ENCODE measurements at regions not wholly inside any gene's neighbourhood (a gene's known extent, or its start where the extent isn't known, plus 50 kb on each side); places are given as distances from the start of the nearest gene placed in this dataset.

DNA sequence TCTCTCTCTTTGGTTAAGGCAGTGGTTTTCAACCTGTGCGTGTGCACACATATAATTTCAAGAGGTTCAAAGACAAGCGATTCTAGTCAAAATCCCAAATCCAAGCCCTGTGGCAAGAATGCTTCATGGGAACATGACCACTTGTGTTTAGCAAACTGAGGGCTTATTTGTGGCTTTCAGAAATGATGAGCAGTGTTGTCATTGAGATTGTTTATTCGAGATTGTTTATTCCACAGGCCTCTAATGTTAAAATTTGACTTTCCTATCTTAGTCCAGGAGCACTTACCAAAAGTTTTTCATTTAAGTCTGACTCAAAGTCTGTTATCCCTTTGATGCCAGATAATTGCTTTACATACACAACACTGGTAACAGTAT lies 111.1 kb upstream of the ELL2 start:
- intact Hi-C loops (cut with micrococcal nuclease) = no loop called here
- H3K9me2 ChIP-seq (ENCODE audit: insufficient read depth) = no peaks in the 10 kb centered on the region
- ChIA-PET POLR2A (no interaction called here), CTCF (no interaction called here), RAD21 (ENCODE audit: low non-redundant PET in 1 of 2, low total read pairs in 2 of 2, uncharacterized antibody in 2 of 2, unreplicated experiment in 2 of 2) (no interaction called here)
- H3K4me3 ChIP-seq (replicated peaks in 1 of 2; ENCODE audit: low read depth in 1 of 2, low read length in 2 of 2) = no peak overlapping the region
- TF ChIP-seq POLR2A (IDR thresholded peaks at IDR 0.05; ENCODE audit: borderline replicate concordance, extremely low read depth, insufficient read depth, insufficient read length) (no peak), ELF1 (IDR thresholded peaks at IDR 0.05; ENCODE audit: borderline replicate concordance, low read depth) (no peak), SP1 (IDR thresholded peaks at IDR 0.05; ENCODE audit: low read depth) (no peak), YY1 (IDR thresholded peaks at IDR 0.05; ENCODE audit: extremely low read depth, insufficient replicate concordance, low read depth, low read length) (no peak), RAD21 (IDR thresholded peaks at IDR 0.05; ENCODE audit: low read depth) (no peak), EGR1 (IDR thresholded peaks at IDR 0.05; ENCODE audit: low read depth) (no peak), EZH2phosphoT487 (IDR thresholded peaks at IDR 0.05; ENCODE audit: borderline replicate concordance) (no peak), SIN3A (IDR thresholded peaks at IDR 0.05; ENCODE audit: low read depth) (no peak), SRF (IDR thresholded peaks at IDR 0.05; ENCODE audit: low read depth) (no peak)
- TF ChIP-seq, protein P1, sequence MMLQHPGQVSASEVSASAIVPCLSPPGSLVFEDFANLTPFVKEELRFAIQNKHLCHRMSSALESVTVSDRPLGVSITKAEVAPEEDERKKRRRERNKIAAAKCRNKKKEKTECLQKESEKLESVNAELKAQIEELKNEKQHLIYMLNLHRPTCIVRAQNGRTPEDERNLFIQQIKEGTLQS (IDR thresholded peaks at IDR 0.05) = no peak
- TF ChIP-seq, protein P2, sequence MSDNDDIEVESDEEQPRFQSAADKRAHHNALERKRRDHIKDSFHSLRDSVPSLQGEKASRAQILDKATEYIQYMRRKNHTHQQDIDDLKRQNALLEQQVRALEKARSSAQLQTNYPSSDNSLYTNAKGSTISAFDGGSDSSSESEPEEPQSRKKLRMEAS (IDR thresholded peaks at IDR 0.05) = no peak
- TF ChIP-seq, protein P3, sequence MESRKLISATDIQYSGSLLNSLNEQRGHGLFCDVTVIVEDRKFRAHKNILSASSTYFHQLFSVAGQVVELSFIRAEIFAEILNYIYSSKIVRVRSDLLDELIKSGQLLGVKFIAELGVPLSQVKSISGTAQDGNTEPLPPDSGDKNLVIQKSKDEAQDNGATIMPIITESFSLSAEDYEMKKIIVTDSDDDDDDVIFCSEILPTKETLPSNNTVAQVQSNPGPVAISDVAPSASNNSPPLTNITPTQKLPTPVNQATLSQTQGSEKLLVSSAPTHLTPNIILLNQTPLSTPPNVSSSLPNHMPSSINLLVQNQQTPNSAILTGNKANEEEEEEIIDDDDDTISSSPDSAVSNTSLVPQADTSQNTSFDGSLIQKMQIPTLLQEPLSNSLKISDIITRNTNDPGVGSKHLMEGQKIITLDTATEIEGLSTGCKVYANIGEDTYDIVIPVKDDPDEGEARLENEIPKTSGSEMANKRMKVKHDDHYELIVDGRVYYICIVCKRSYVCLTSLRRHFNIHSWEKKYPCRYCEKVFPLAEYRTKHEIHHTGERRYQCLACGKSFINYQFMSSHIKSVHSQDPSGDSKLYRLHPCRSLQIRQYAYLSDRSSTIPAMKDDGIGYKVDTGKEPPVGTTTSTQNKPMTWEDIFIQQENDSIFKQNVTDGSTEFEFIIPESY (IDR thresholded peaks at IDR 0.05; ENCODE audit: extremely low read depth, insufficient replicate concordance, low read length) = no peak
- H3K27ac ChIP-seq (ENCODE audit: low read depth, low read length) = no peak overlapping the region
- H4K20me1 ChIP-seq (ENCODE audit: insufficient read depth) = no peaks in the 10 kb centered on the region
- DNase-seq (ENCODE audit: low read depth, low spot score) (no peak), ATAC-seq (no peak)
- H2AFZ ChIP-seq (ENCODE audit: low read depth, low read length, poor library complexity, severe bottlenecking) = no peak overlapping the region
- BruUV-seq (replicated peaks) = no TSS peak
- no peaks in the 10 kb centered on the region for H3K27me3 ChIP-seq (ENCODE audit: insufficient read depth, low read length)
- H3K4me2 ChIP-seq (ENCODE audit: low read length) = no peak overlapping the region
- H3K36me3 ChIP-seq (ENCODE audit: control insufficient read depth in 1 of 2, insufficient read depth in 2 of 2, low read length in 2 of 2) = no peaks in the 10 kb centered on the region
- peaks cover 1 to 10% of the 10 kb centered on the region in 2 experiments for H3K4me1 ChIP-seq (ENCODE audit: control insufficient read depth in 1 of 2, insufficient read depth in 2 of 2, low read length in 2 of 2)
- no peaks in the 10 kb centered on the region for H3K9me3 ChIP-seq (ENCODE audit: control insufficient read depth in 1 of 2, insufficient read depth in 1 of 2, low read depth in 1 of 2, low read length in 2 of 2)
- no peaks in the 10 kb centered on the region for H3K79me2 ChIP-seq (ENCODE audit: insufficient read depth, low read length)
- H3K9ac ChIP-seq (ENCODE audit: low read length) = no peak overlapping the region

Data from HCT116 (cell line).